Activated CD4-positive, alpha-beta T cell treated with anti-CD3 and anti-CD28 coated beads, Interleukin-2, amount 50 U/mL, for 16 hours (primary cell): ENCODE measurements at regions not wholly inside any gene's neighbourhood (a gene's known extent, or its start where the extent isn't known, plus 50 kb on each side); places are given as distances from the start of the nearest gene placed in this dataset.
"Not testable (repeated sequence)": the region's sequence is repeated elsewhere in the genome, so short reads cannot be mapped to it uniquely, and the experiment has no call there.

ENCODE experiments used
- DNase-seq: peaks from one replicate; pipeline ENCODE4 v3.0.0-alpha.2; 2020

GRCh38 chr4:52157071-52157470 is 106.0 kb downstream of the SPATA18 start:
- not testable (repeated sequence) for DNase-seq

- DNase-seq = no peak
Measured at GRCh38 chr4:52157641-52158316, 106.7 kb downstream of the SPATA18 start.

- no peak for DNase-seq
Measured at GRCh38 chr4:52160859-52161258, 109.8 kb downstream of the SPATA18 start.

GRCh38 chr4:52164116-52164515 is 113.0 kb downstream of the SPATA18 start:
- DNase-seq = no peak

GRCh38 chr4:52172166-52172565 is 121.1 kb downstream of the SPATA18 start:
- DNase-seq = no peak

GRCh38 chr4:52173470-52174045 is 122.5 kb downstream of the SPATA18 start:
- no peak for DNase-seq

- no peak for DNase-seq
Measured at GRCh38 chr4:52187603-52188002, 136.5 kb downstream of the SPATA18 start.

- no peak for DNase-seq
Measured at GRCh38 chr4:52192001-52192400, 140.9 kb downstream of the SPATA18 start.

GRCh38 chr4:52192721-52193135 is 141.6 kb downstream of the SPATA18 start:
- DNase-seq = no peak

GRCh38 chr4:52195869-52196268 is 144.8 kb downstream of the SPATA18 start:
- no peak for DNase-seq

GRCh38 chr4:52196606-52197130 is 145.6 kb downstream of the SPATA18 start:
- DNase-seq = no peak

GRCh38 chr4:52197306-52197705 is 146.2 kb downstream of the SPATA18 start:
- no peak for DNase-seq

GRCh38 chr4:52198294-52198693 is 147.2 kb downstream of the SPATA18 start:
- no peak for DNase-seq

GRCh38 chr4:52199574-52200338 is 148.7 kb downstream of the SPATA18 start:
- DNase-seq = no peak

- no peak for DNase-seq
Measured at GRCh38 chr4:52200339-52200725, 149.2 kb downstream of the SPATA18 start.

- DNase-seq = no peak
Measured at GRCh38 chr4:52201715-52202114, 150.6 kb downstream of the SPATA18 start.

GRCh38 chr4:52202251-52202779 is 151.2 kb downstream of the SPATA18 start:
- DNase-seq = no peak

GRCh38 chr4:52202931-52203330 is 151.8 kb downstream of the SPATA18 start:
- DNase-seq = no peak

- no peak for DNase-seq
Measured at GRCh38 chr4:52203351-52203750, 152.2 kb downstream of the SPATA18 start.

- no peak for DNase-seq
Measured at GRCh38 chr4:52204921-52205320, 153.8 kb downstream of the SPATA18 start.

GRCh38 chr4:52207146-52207545 is 156.0 kb downstream of the SPATA18 start:
- DNase-seq = not testable (repeated sequence)

- no peak for DNase-seq
Measured at GRCh38 chr4:52212702-52213101, 161.6 kb downstream of the SPATA18 start.

- DNase-seq = no peak
Measured at GRCh38 chr4:52231526-52231925, 180.4 kb downstream of the SPATA18 start.
